ENCODE measurements at regions not wholly inside any gene's neighbourhood (a gene's known extent, or its start where the extent isn't known, plus 50 kb on each side); places are given as distances from the start of the nearest gene placed in this dataset.
A peak's percentile ranks its signal among the peaks of the same experiment; 100 is the strongest.

DNA sequence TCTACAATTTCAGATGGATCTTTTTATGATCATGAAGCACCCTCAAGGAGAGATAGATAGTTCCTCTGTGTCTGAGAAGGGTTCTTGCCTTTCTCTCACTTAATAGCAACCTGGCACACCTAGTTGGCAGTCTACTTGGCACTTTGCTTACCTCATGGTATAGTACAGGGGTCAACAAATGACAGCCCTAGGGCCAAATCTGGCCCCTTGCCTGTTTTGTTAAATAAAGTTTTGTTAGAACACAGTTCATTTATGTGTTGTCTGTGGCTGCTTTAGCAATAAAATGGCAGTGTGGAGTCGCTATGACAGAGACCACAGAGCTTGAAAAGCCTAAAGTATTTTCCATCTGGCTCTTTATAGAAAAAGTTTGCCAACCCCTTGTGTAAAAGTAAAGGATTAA is 119.3 kb upstream of the CPEB4 start:
- Histone ChIP-seq H3K36me3 (ENCODE audit: control insufficient read depth in 2 of 2, insufficient read depth in 1 of 2, low read length in 2 of 2) (no peaks in the 10 kb centered on the region), H3K27ac (ENCODE audit: extremely low read depth, low read depth, low read length) (no peak overlapping the region), H3K4me1 (ENCODE audit: control insufficient read depth, insufficient read depth, low read length) (peaks cover 7% of the 10 kb centered on the region; the same call in 1 of the 2 replicates), H3K9me3 (ENCODE audit: control insufficient read depth, insufficient read depth, low read depth, low read length) (no peaks in the 10 kb centered on the region), H3K4me3 (ENCODE audit: low read depth, low read length) (no peak overlapping the region)
- POLR2A ChIA-PET: no interaction called here
- TF ChIP-seq MZF1 (tag by site-specific recombination; IDR thresholded peaks at IDR 0.05; ENCODE audit: borderline replicate concordance) (no peak), TRIM28 (IDR thresholded peaks at IDR 0.05; ENCODE audit: borderline replicate concordance, low read length) (no peak), ZFHX2 (tag by site-specific recombination; conservative IDR thresholded peaks at IDR 0.05) (no peak), ZNF433 (tag by site-specific recombination; IDR thresholded peaks at IDR 0.05; ENCODE audit: low read depth) (no peak), ZNF473 (tag by site-specific recombination; IDR thresholded peaks at IDR 0.05) (no peak), ZNF146 (tag by site-specific recombination; IDR thresholded peaks at IDR 0.05) (no peak)
- TF ChIP-seq, protein P1, sequence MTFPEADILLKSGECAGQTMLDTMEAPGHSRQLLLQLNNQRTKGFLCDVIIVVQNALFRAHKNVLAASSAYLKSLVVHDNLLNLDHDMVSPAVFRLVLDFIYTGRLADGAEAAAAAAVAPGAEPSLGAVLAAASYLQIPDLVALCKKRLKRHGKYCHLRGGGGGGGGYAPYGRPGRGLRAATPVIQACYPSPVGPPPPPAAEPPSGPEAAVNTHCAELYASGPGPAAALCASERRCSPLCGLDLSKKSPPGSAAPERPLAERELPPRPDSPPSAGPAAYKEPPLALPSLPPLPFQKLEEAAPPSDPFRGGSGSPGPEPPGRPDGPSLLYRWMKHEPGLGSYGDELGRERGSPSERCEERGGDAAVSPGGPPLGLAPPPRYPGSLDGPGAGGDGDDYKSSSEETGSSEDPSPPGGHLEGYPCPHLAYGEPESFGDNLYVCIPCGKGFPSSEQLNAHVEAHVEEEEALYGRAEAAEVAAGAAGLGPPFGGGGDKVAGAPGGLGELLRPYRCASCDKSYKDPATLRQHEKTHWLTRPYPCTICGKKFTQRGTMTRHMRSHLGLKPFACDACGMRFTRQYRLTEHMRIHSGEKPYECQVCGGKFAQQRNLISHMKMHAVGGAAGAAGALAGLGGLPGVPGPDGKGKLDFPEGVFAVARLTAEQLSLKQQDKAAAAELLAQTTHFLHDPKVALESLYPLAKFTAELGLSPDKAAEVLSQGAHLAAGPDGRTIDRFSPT (tag by site-specific recombination; IDR thresholded peaks at IDR 0.05): no peak
- TF ChIP-seq, protein P2, sequence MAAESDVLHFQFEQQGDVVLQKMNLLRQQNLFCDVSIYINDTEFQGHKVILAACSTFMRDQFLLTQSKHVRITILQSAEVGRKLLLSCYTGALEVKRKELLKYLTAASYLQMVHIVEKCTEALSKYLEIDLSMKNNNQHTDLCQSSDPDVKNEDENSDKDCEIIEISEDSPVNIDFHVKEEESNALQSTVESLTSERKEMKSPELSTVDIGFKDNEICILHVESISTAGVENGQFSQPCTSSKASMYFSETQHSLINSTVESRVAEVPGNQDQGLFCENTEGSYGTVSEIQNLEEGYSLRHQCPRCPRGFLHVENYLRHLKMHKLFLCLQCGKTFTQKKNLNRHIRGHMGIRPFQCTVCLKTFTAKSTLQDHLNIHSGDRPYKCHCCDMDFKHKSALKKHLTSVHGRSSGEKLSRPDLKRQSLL (tag by site-specific recombination; IDR thresholded peaks at IDR 0.05): no peak
- CTCF ChIA-PET: no interaction called here

DNA sequence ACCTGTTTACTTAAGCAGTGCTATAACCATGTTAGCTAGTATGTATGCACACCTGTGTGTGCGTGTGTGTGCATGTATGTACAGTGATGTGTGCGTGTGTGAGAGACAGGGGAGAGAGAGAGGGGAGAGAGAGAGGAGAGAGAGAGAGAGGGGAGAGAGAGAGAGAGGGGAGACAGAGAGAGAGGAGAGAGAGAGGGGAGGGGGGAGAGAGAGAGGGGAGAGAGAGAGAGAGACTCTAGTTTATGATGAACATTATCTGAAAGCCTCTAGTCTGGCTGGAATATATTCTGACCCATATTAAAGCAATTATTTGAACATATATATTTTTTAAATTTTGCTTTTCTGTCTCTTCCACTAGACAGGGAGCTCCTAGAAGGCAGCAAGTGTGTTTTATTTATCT is 117.5 kb upstream of the CPEB4 start:
- CTCF ChIA-PET: interaction anchor here (0.7 kb wide), 3 partner anchors 15 to 322 kb away, joined by 3 to 4 read pairs (median 3); no protein-coding TSS in a partner anchor
- no peak overlapping the region for H3K4me3 ChIP-seq (ENCODE audit: low read depth, low read length)
- no peaks in the 10 kb centered on the region for H3K36me3 ChIP-seq (ENCODE audit: control insufficient read depth in 2 of 2, insufficient read depth in 1 of 2, low read length in 2 of 2)
- H3K4me1 ChIP-seq (ENCODE audit: control insufficient read depth, insufficient read depth, low read length): no peaks in the 10 kb centered on the region
- H3K9me3 ChIP-seq (ENCODE audit: control insufficient read depth, insufficient read depth, low read depth, low read length): no peaks in the 10 kb centered on the region
- H3K27ac ChIP-seq (ENCODE audit: extremely low read depth, low read depth, low read length): 0 out of 2 replicates have a peak overlapping the region, but pooled peaks have one; percentile 18
- POLR2A ChIA-PET: interaction anchor here (0.7 to 1.0 kb wide), 2 partner anchors 10 to 165 kb away, joined by 3 to 10 read pairs; no protein-coding TSS in a partner anchor
- TF ChIP-seq ZNF132 (tag by site-specific recombination; IDR thresholded peaks at IDR 0.05; ENCODE audit: borderline replicate concordance) (no peak), ZNF596 (tag by site-specific recombination; IDR thresholded peaks at IDR 0.05) (peak; percentile 65; the same call in 1 of the 2 replicates), ZNF341 (tag by site-specific recombination; IDR thresholded peaks at IDR 0.05; ENCODE audit: low read depth) (no peak), ZNF394 (tag by site-specific recombination; IDR thresholded peaks at IDR 0.05; ENCODE audit: borderline replicate concordance) (no peak), ZNF354C (tag by site-specific recombination; IDR thresholded peaks at IDR 0.05; ENCODE audit: borderline replicate concordance, low read depth) (no peak), ZNF600 (tag by site-specific recombination; IDR thresholded peaks at IDR 0.05) (no peak), ZFHX2 (tag by site-specific recombination; conservative IDR thresholded peaks at IDR 0.05) (no peak), ZNF223 (tag by site-specific recombination; IDR thresholded peaks at IDR 0.05) (no peak), ZNF707 (tag by site-specific recombination; IDR thresholded peaks at IDR 0.05) (no peak), ZNF350 (tag by site-specific recombination; IDR thresholded peaks at IDR 0.05) (no peak)
- TF ChIP-seq, protein P3, sequence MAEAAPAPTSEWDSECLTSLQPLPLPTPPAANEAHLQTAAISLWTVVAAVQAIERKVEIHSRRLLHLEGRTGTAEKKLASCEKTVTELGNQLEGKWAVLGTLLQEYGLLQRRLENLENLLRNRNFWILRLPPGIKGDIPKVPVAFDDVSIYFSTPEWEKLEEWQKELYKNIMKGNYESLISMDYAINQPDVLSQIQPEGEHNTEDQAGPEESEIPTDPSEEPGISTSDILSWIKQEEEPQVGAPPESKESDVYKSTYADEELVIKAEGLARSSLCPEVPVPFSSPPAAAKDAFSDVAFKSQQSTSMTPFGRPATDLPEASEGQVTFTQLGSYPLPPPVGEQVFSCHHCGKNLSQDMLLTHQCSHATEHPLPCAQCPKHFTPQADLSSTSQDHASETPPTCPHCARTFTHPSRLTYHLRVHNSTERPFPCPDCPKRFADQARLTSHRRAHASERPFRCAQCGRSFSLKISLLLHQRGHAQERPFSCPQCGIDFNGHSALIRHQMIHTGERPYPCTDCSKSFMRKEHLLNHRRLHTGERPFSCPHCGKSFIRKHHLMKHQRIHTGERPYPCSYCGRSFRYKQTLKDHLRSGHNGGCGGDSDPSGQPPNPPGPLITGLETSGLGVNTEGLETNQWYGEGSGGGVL (tag by site-specific recombination; IDR thresholded peaks at IDR 0.05): peak; percentile 46; the same call in 1 of the 2 replicates
- TF ChIP-seq, protein P4, sequence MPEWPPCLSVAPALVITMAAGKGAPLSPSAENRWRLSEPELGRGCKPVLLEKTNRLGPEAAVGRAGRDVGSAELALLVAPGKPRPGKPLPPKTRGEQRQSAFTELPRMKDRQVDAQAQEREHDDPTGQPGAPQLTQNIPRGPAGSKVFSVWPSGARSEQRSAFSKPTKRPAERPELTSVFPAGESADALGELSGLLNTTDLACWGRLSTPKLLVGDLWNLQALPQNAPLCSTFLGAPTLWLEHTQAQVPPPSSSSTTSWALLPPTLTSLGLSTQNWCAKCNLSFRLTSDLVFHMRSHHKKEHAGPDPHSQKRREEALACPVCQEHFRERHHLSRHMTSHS (tag by site-specific recombination; IDR thresholded peaks at IDR 0.05): no peak
- TF ChIP-seq, protein P5, sequence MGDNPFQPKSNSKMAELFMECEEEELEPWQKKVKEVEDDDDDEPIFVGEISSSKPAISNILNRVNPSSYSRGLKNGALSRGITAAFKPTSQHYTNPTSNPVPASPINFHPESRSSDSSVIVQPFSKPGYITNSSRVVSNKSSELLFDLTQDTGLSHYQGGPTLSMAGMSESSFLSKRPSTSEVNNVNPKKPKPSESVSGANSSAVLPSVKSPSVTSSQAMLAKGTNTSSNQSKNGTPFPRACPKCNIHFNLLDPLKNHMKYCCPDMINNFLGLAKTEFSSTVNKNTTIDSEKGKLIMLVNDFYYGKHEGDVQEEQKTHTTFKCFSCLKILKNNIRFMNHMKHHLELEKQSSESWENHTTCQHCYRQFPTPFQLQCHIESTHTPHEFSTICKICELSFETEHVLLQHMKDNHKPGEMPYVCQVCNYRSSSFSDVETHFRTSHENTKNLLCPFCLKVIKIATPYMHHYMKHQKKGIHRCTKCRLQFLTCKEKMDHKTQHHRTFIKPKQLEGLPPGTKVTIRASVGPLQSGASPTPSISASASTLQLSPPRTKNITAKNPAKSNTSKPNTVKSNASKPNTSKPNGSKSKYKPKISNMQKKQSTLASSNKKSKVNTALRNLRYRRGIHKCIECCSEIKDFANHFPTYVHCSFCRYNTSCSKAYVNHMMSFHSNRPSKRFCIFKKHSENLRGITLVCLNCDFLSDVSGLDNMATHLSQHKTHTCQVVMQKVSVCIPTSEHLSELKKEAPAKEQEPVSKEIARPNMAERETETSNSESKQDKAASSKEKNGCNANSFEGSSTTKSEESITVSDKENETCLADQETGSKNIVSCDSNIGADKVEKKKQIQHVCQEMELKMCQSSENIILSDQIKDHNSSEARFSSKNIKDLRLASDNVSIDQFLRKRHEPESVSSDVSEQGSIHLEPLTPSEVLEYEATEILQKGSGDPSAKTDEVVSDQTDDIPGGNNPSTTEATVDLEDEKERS (tag by site-specific recombination; IDR thresholded peaks at IDR 0.05): no peak
- TF ChIP-seq, protein P6, sequence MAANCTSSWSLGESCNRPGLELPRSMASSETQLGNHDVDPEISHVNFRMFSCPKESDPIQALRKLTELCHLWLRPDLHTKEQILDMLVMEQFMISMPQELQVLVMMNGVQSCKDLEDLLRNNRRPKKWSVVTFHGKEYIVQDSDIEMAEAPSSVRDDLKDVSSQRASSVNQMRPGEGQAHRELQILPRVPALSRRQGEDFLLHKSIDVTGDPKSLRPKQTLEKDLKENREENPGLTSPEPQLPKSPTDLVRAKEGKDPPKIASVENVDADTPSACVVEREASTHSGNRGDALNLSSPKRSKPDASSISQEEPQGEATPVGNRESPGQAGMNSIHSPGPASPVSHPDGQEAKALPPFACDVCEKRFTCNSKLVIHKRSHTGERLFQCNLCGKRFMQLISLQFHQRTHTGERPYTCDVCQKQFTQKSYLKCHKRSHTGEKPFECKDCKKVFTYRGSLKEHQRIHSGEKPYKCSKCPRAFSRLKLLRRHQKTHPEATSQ (tag by site-specific recombination; IDR thresholded peaks at IDR 0.05): no peak
- TF ChIP-seq, protein P7, sequence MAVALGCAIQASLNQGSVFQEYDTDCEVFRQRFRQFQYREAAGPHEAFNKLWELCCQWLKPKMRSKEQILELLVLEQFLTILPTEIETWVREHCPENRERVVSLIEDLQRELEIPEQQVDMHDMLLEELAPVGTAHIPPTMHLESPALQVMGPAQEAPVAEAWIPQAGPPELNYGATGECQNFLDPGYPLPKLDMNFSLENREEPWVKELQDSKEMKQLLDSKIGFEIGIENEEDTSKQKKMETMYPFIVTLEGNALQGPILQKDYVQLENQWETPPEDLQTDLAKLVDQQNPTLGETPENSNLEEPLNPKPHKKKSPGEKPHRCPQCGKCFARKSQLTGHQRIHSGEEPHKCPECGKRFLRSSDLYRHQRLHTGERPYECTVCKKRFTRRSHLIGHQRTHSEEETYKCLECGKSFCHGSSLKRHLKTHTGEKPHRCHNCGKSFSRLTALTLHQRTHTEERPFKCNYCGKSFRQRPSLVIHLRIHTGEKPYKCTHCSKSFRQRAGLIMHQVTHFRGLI (tag by site-specific recombination; IDR thresholded peaks at IDR 0.05): no peak

Data from HEK293 (cell line).